NK-92 (cell line): ENCODE measurements at regions not wholly inside any gene's neighbourhood (a gene's known extent, or its start where the extent isn't known, plus 50 kb on each side); places are given as distances from the start of the nearest gene placed in this dataset.

ENCODE experiments used
- DNase-seq: peaks from one replicate; lab custom pipeline; 2025; ENCODE audit not compliant: unreplicated experiment; lab: John Stamatoyannopoulos, UW

DNA sequence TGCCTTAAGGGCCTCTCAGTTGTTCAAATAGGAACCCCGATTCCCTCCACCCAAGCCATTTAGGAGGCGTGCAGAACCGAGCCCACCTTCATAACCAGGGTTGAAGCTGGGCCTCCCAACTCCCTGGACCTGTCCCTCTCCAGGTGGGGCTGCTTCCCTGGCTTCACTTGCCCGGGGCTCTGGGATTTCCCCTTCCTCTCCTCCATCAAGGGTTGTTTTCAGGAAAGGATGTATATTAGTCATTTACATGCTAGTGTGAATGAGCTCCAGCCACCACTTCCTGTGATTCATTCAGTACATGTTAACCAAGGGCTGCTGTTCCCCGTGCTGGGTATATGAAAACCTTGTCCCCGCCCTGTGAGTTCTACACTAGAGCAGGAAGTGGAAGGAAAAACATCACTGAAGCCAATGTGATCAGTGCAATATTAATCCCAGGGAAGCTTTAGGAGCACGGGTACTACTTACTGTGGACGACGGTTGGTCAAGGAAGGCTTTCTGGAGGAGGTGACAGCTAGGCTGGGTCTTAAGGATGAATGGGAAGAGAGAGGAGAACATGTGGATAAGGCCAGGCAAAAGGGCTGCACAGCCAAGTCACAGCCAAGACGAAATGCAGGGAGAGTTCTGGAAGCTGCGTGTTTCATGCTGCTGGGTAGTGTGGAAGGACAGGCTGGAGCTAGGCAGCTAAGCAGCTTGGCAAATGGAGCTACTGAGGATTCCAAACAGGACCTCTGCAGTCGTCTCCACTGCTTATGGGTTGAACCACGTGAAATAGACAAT lies 150.1 kb upstream of the SHH start:
- no peak for DNase-seq

DNA sequence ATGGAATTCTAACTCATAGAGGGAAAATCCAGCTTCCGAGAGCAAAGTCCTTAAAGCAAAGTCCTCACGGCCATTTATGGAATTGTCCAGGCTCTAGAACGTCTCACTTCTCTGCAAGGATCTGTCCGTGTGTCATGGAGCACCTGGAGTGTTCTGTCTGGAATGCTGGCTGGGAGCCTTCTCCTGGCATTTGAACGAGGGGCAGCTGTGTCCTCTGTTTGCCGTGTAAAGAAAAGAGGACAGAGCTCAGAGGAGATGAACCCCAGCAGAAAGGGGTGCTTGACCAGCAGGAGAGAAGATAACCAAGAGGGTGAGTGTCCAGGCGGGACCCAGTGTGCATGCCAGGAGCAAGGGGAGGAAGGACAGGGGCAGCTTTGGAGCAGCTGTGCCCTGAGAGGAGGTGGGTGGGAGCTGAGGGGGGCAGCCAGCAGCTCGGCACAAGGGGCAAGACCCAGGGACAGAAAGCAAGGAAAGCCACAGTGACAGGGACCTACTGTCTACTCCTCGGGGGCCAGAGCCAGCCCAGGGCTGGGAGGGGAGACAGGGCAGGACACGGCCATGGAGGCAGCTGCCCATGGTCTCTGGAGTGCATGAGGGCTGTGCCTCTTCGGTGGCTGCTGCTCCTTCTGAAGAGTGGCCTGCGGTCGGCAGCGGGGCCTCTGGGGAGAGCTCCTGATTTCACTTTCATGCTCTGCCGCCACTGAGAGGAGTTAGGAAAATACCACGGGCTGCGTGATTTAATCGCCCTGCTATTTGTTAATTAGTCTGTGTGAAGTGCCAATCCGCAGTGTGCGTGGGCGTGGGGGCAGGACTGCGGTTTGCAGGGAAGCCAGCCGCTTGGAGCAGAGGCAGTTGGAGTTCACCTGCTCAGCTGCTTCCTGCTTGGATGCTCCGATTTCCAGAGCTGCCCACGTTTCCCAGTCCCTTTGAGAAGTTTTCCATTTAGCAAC lies 149.3 kb upstream of the SHH start:
- no peak for DNase-seq

DNA sequence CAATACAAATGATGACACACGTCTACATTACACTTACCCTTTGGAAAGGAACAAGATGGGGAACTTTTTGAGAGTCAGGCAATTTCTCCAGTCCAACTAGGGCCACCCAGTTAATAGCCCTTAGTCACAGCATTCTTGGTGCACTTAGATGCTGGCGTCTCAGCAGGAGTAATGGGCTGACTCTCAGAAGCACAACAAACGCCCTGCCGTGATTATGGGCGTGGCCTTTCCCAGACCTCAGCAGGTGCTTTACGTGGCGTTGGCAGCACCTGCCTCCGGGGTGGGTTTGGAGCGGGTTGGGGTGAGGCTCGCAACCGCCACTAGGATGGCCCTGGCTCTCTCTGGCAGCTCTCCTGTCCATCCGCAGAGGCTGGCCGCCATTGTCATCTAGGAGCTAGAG lies 147.6 kb upstream of the SHH start:
- DNase-seq: no peak

DNA sequence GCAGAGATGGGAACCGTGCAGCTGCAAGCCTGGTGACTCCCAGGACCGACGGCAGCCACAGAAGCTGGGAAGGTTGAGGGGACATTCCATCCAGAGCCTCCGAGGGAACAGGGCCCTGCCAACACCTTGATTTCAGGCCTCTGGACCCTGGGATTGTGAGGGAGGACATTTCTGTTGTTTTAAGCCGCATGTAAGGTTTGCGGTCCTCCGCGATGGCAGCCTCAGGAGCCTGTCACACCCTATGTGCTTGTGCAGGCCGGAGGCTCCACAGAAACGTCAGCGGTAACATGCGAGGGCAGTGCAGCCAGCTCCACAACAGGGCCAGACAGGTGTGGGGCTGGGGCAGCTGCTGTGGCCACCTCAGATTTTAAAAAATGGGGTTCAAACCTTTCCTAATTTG lies 144.7 kb upstream of the SHH start:
- DNase-seq: no peak

DNA sequence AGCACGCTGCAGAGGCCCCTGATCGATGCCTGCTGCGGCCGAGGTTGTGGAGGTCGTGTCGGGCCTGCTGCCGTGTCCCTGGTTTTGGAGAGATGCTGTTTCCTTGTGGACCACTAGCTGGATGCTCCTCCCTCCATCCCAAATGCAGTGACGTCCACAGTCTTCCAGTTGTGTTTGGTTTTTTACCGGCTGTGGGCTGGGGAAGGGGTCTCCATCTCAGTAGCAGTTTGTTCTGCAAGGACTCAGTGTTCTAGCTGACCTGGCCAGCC lies 143.0 kb upstream of the SHH start:
- DNase-seq: no peak

DNA sequence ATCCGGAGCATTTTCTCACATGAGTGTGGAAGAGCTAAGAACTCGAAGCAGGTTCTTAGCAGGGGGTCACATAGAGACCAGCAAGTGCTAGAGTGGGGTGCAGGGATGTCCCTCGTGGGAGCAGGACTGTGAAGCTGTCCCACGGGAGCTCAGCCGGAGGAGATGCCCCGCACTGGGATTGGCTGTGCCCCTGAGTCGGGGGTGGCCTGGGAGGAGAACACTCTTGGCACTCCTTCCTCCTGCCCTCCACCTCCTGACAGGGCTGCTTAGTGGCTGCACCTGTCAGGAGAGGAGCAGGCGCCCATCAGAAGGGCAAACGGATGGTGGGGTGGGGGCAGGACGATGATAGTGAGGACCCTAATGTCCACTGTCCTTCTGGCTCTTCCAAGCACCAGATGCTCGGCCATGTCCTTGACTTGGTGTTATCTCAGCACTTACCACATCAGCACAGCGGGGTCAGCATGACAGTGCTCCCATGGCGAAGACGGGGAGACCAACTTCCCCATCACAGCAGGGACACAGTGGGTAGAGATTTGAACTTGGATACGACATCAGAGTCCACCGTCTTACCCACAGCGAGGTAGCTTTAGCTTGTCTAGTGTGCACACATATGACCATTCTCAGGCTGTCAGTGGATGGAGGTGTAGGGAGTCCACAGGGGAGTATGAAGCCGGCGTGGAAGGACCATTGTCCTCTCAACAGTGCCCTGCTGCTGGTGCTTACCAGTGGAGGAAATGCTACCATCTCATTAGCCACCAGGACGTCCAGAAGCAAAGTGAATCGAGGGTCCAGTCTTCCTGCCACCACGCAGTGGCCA lies 142.5 kb upstream of the SHH start:
- no peak for DNase-seq

DNA sequence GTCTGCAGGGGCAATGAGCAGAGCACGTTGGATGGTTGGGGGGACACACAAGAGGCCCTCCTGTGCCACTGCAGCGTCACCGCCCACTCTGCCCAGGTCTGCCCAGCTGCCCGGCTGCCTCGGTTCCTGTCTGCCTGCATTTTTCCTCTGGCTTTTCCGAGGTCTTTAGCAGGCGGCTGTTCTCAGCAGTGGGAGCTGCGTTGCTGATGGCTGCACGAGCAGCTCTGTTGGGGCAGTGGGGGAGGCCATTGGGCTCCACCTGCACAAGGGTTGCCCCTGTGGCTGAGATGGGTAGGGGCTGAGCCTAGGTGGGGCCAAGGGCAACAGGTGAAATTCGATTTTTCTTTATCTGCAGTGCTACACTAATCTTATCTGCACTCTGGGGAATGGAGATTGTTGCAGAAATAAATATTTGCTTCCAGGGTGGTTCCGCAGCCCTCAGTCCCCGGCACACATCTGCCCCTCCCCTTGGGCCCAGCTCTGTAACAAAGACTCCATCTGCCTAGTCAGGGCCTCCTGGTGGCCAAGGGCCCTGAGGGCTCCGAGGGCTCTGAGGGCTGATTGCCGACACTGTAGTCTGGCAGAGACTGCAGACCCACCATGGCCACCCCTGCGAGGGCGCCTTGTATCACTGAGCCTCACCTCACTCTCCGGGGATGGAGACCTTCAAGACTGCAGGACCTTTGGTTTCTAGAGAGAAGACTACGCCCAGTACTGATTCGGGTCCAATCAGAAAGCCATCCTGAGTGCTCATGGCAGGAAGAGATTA lies 141.7 kb upstream of the SHH start:
- DNase-seq: no peak

DNA sequence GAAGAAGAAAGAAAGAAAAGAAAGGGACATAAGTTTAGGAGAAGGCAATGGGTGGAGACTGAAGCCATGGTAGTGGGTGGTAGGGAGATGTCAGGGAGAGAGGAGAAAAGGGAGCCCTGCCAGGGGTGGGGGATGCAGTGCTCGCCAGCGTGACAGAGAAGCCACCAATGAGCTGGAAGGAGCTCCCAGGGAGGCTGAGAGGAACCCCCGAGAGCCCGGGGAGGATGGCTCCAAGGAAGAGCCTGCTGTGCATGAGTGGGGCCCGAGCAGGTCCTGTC lies 141.2 kb upstream of the SHH start:
- DNase-seq: no peak

DNA sequence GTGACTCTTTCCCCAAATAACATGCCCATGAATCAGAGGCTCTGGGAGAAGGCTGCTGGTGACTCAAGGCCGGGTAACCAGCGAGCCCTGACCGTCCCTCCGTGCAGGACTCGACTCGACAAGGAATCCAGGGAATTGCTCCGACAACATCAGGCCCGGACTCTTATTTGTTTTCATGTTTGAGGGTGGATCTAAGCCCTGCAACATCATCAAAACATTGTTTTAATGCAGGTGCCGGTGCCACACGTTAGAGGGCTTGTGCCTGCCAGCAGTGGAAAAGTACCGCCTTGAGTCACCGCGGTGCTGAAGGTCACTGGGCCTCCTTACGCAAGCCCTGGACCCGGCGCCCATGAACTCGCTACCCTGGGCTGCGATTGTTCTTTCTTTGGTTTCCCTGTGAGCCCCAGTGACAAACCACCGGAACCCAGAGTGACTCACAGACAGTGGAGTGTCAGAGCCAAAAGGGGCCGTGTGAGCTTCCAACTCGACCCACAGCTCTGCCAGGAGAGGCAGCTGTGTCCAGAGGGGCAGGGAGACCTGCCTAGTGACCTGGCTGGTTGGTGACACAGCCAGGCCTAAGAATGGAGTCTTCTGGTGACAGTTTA lies 139.4 kb upstream of the SHH start:
- DNase-seq: peak; percentile 28

DNA sequence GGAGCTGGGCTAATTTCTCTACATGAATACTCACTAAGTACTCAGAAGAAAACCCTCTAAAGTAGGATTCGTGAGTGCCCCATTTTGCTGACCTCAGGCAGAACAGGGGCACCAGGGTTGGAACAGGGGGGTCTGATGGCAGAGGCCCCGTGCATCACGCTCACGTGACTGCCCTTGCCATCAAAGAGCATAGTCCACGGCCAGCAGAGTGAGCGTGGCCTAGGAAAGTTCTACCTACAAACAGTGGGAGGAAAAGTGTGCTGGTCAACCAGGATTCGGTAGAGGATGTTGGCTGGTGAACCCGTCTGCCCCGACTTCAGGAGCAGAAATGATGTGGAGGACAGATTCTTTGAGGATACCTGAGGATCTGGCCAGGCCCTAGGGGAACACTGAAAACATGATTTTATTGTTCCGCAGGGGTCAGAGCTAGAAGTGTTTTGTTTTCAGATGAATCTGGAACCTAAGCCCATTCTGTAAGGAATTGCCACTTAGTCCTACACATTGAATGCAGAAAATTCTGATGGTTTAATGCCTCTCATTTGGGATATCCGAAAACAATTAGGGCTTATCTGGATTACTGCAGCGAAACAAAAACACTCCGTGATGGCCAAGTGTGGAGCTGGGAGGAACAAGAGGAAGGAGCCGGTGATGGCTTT lies 138.8 kb upstream of the SHH start:
- DNase-seq: no peak

DNA sequence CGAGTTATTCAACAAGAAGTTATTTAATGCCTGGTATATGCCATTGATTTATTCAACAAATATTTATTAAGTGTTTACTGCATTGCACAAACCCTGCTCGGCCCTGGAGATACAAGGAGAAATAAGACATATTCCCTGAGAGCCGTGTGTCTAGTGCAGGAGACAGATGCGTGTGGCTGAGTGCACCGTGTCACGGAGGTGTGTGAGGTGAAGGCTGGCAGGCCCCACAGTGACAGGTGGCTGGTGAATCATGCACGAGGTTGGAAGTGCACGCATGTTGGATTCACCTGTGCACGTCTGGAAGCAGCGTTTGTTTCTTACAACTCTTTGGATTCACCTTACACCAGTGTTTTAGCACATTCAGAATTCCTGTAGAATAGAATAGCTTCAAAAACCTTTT lies 136.6 kb upstream of the SHH start:
- DNase-seq: no peak

DNA sequence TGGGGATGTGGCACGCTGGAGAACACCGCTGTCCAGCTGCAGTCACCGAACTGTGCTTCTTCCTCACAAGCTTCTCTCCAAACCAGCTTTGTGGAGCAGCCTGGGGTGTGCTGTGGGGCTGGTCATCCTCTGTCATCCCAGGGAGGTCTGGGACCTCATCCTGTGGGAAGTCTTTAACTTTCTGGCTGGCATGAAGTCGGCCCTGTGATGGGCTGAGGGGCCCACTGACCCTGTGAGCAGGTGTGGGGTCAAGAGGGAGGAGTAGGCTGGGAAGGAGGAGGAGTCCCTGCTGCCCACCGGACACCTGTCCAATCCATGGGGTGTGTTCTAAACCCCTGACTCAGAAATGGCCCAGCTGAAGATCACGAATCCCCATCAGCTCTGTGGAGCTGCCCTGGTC lies 136.2 kb upstream of the SHH start:
- DNase-seq: no peak

DNA sequence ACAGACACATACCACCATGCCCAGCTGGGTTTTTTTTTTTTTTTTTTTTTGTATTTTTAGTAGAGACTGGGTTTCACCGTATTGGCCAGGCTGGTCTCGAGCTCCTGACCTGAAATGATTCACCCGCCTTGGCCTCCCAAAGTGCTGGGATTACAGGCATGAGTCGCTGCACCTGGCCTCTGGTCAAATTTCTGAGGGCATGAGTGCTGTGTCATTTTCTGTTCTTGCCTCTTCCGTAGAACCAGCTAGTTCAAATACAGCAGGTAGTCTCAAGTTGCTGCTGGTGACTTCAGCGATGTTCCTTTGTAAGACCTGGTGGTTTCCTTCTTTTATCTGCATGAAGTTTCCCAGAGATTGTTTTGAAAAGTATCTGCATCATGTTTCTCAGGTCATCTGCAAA lies 134.8 kb upstream of the SHH start:
- no peak for DNase-seq

DNA sequence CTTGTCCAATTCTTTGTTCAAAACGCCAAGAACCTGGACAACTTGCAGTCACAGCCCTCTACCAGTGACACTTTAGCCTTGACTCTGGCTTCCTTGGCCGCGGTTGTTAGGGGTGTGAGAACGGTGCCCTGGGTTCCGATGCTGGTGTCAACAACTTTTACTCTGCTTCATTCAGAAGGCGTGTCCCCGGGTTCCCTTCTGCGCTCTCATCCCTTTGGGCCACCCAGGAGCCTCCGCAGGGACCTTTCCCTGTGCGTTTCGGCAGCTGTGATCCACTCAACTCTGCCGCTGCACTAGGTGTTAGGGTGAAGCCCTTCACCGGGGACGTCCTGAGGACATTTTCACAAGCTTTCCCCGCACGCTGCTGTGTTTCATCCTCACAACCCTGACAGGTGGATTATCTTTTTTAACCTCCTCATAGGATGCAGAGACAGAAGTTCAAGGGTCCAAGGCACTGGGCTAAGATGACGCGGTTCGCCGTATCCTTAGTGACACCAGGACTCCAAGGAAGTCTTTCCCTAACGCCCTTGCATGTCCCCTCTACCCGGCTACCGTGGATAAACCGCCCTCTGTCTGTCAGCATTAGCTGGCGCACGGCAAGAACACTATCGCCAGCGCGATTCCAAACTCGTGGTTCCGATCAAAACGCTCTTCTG lies 133.5 kb upstream of the SHH start:
- no peak for DNase-seq

DNA sequence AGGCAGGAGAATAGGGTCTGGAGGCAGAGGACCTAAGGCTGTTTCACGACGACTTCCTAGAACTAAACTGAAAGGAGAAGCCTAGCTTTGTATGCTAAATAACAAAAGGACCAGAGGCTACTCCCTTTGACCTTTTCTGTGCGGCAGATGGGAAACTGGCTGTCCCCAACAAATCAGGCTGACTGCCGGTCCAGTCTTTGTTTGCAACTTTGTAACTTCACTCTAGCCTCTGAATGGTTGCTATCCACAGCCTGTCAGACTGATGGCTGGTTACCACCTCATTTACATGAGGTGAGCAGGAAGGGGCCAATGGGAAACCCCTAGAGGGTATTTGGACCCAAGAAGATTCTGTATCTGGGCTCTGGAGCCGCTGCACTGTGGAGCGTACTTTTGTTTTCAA lies 132.6 kb upstream of the SHH start:
- DNase-seq: no peak

DNA sequence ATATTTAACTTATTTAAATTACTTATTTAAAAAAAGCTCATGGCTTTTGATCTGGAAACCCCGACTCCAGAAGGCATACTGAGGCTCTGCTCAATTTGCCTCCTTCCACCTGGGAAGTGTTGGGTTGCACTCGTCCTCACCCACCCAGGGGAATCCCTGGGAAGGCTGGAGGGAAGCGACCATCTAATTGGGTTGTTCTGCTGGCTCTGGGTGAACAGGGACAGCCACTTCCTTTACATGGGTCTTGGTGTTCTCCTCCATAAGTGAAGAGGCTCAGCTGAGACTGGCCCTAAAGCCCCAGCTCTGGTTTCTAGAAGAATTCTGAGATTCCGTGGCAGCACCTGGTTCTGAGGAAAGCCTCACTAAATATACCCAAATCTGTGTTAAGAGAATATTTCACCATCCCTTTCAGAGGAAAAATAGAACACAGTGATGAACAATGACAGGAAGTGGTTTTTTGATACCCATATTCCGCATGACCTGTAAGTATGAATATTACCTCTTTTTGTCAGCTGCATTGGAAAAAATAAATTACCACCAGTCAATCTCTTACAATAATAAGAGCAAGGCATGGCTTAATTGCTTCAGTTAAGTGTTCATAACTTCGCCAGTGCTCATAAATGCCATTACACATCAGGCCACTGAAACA lies 131.1 kb upstream of the SHH start:
- DNase-seq: no peak

DNA sequence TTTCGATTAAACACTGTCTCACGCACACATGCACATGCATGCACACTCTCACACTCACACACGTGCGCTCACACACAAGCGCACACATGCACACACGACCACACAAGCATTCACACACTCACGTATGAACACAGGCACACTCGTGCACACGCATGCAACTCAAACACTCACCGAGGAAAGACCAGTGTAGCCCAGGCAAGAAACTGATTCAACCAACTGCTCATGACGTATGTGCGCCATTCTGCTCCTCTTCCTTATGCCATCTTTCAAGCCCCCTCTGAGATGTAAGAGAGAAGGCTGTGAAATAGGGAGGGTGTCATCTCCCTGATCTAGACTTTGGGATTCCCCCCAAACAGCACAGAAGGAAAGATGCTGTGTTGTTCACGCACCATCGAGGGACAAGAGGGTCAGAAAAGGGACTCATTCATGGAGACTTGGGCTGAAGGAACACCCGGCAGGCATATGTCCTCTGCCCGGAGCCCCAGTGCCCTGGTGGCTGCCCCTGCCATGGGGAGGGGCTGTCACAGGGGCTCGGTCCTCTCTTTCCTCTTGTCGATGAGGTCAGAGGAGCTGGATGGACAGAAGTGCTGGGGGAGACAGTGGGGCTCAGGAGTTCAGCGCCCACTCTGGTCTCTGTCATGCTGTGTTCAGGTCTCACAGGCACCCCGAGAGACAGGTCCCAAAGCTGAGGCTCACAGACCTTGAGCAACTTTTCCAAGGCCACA lies 130.1 kb upstream of the SHH start:
- no peak for DNase-seq

DNA sequence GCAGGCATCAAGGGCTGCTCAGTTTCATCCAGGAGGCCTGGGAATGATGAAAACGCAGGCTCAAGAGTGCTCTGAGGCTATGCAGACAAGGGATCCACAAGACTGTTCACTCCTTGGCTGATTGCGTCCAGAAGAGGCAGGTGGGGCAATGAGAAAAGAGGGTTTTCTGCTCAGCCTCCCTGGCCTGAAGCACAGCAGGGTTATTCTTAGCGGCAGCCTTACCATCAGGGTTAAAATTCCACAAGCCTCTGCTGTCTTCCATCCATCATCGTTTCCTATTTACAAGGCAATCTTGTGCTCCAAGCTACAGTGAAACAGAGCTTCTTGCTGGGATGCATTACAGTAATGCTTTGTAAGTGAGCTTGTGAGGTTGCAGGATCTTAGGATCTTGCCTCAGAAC lies 129.4 kb upstream of the SHH start:
- DNase-seq: no peak

DNA sequence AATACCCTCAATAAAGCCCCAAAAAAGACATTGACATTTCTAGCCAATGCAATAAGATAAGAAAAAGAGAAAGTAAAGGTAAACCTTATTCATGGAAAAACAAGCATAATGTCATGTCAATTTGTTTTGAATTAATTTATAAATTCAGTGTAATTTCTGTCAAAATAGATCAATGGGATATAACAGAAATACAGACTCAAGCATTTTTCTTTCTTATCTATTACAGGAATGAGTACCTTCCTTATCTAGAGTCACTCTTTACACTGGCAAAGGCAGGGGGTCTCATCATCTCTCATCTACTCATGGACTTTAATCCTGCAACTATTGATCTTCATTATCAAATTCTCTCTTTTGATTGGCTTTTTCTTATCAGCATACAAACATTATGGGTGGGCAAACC lies 127.1 kb upstream of the SHH start:
- no peak for DNase-seq
